ENCODE measurements at regions not wholly inside any gene's neighbourhood (a gene's known extent, or its start where the extent isn't known, plus 50 kb on each side); places are given as distances from the start of the nearest gene placed in this dataset.

GRCh38 chr3:31404871-31405270 is 127.9 kb upstream of the STT3B start:
- FAIRE-seq = no peak
- DNase-seq (ENCODE audit: insufficient read length, low spot score) = no peak

DNA sequence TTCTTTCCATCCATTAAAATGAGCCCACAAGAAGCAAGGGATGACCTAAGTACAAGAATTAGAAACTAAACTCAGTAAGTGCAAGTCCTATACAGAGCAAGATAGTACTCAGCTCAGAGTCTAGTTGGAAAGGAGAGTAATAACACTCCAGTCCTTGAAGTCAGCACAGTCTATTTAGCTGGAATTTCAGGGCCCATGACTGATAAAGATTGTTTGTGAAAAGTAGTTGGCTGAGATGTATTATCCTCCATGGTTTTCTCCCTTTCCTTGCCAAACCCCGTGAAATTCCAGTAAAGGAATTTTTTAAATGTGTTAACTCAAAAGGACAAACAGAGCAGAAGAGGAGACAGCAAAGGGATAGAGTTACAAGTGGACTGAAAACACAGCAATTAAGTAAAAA is 127.2 kb upstream of the STT3B start:
- FAIRE-seq (no peak), DNase-seq (ENCODE audit: insufficient read length, low spot score) (no peak)

DNA sequence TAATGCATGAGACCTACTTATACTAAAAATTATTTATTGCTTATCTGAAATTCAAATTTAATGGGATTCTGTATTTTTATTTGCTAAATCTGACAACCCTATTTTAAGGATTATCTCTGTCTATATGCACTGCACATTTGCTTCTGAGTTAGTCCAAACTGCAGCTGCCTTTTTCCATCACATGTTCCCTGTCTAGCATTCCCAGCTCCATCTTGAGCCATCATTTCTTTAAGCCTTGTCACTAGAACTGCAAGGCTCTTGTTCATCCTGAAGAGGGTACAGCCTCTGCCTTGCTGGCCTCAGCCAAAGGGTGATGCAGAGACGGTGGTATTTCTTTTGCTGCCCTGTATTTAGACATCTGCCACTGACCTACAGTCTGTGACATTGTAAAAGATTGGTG is 125.8 kb upstream of the STT3B start:
- no peak for DNase-seq (ENCODE audit: insufficient read length, low spot score)
- no peak for FAIRE-seq

DNA sequence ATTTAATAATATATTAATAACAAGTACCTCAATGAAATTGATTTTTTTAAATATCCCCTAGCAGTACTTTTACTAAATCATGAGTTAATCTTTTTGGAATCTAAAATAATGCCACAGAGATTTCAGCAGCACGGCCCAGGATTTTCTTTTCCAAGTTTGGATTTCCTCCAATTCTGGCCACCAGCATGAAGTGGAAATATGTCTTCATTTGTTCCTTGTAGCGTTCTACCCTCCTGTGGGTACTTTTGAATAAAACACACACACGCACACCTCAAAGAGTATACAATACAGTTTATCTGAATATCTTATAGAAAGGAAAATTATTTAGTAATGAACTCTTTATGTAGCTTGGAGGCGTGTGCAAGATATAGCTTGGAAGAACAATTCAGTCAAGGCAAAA is 125.1 kb upstream of the STT3B start:
- DNase-seq (ENCODE audit: insufficient read length, low spot score) (no peak), FAIRE-seq (no peak)

DNA sequence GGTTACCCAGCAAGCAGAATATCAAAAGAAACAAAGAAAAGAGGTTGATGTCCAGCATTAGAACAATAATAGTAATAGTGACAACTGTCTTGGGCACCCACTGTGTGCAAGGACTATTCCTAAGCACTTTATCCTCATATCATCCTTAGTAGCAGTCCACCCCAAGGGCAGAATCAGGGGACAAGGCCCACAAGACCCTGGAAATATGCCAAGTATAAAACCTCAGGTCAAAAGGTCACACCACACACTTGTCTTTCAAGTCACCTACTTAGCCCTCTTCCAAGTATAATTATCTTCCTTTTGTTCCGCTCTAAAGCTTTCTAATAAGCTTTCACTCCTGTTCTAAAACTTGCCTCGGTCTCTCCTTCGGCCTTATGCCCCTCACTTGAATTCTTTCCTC is 124.0 kb upstream of the STT3B start:
- FAIRE-seq (no peak), DNase-seq (ENCODE audit: insufficient read length, low spot score) (no peak)

- FAIRE-seq = no peak
- DNase-seq (ENCODE audit: insufficient read length, low spot score) = no peak
These were observed 123.3 kb upstream of the STT3B start for GRCh38 chr3:31409389-31409788.

GRCh38 chr3:31409866-31410265 is 122.9 kb upstream of the STT3B start:
- FAIRE-seq = no peak
- DNase-seq (ENCODE audit: insufficient read length, low spot score) = no peak

DNA sequence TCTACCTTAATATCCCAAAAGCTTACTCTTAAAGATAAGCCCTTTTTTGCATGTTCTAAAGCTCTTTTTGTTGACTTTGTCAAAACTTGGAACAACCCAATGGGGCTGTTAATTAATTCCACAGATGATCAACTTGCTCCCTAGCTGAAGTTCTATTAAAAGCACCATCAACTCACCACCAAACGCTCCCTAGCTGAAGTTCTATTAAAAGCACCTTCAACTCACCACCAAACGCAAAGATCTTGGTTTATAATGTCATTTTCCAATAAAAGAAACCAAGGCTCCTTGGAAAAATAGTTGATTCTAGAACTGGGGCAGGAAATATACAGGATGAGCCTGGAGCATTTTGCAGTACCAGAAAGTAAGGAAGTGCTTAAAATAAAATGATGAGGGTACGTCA is 122.3 kb upstream of the STT3B start:
- DNase-seq (ENCODE audit: insufficient read length, low spot score) (no peak), FAIRE-seq (no peak)

- FAIRE-seq (no peak), DNase-seq (ENCODE audit: insufficient read length, low spot score) (no peak)
These were observed 119.9 kb upstream of the STT3B start for GRCh38 chr3:31412832-31413231.

DNA sequence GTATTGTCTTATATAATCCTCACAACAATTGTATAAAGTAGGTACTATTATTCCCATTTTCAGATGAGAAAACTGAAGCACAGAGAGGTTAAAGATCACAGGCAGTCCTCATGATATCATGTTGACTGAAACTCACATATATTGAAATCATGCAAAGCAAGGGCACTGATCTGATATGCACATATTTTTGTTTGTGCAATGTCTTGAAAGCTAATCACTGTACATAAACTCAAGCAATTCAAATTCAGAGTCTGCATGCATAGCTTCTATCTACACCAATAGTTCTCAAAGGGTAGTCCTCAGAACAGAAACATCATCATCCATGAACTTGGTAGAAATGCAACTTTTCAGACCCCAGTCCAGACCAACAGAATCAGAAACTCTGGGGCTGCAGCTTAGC is 119.2 kb upstream of the STT3B start:
- no peak for DNase-seq (ENCODE audit: insufficient read length, low spot score)
- no peak for FAIRE-seq

GRCh38 chr3:31416980-31417379 is 115.7 kb upstream of the STT3B start:
- no peak for DNase-seq (ENCODE audit: insufficient read length, low spot score)
- FAIRE-seq = no peak

GRCh38 chr3:31417486-31417885 is 115.2 kb upstream of the STT3B start:
- DNase-seq (ENCODE audit: insufficient read length, low spot score) = no peak
- FAIRE-seq = no peak

GRCh38 chr3:31420311-31420710 is 112.4 kb upstream of the STT3B start:
- FAIRE-seq = no peak
- no peak for DNase-seq (ENCODE audit: insufficient read length, low spot score)

GRCh38 chr3:31421314-31422048 is 111.2 kb upstream of the STT3B start:
- FAIRE-seq = no peak
- no peak for DNase-seq (ENCODE audit: insufficient read length, low spot score)

- FAIRE-seq = no peak
- DNase-seq (ENCODE audit: insufficient read length, low spot score) = no peak
These were observed 110.5 kb upstream of the STT3B start for GRCh38 chr3:31422237-31422636.

DNA sequence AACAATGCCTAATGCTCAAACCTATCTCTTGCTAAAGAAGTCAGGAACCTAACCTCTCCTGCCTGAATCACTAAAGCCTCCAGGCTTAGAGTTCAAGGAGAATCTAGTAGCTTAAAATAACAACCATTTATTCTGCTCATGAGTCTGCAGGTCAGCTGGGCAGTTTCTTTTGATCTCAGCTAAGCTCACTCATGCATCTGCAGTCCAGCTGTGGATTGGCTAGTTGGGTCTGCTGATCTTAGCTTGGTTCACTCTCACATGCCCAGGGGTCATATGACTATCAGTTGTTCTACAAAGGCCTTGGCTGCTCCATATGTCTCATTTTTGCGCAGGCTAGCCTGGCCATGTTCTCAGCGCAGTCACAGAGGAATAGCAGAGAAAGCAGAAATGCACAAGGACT is 109.2 kb upstream of the STT3B start:
- DNase-seq (ENCODE audit: insufficient read length, low spot score) = no peak
- FAIRE-seq = no peak

GRCh38 chr3:31425401-31425800 is 107.3 kb upstream of the STT3B start:
- DNase-seq (ENCODE audit: insufficient read length, low spot score) (no peak), FAIRE-seq (no peak)

DNA sequence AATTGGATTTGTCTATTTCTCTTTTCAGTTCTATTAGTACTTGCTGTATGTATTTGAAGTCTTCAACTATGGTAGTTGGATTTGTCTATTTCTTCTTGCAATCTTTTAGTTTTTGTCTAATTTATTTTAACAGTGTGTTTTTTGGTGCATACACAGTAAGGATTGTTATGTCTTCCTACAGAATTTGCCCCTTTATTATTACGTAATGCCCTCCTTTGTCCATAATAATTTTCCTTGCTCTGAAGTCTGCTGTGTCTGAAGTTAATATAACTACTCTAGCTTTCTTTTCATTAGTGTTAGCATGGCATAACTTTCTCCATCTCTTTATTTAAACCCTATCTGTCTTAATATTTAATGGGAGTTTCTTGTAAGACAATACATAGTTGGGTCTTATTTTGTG is 105.1 kb upstream of the STT3B start:
- no peak for FAIRE-seq
- DNase-seq (ENCODE audit: insufficient read length, low spot score) = no peak

GRCh38 chr3:31431321-31431720 is 101.4 kb upstream of the STT3B start:
- no peak for FAIRE-seq

DNA sequence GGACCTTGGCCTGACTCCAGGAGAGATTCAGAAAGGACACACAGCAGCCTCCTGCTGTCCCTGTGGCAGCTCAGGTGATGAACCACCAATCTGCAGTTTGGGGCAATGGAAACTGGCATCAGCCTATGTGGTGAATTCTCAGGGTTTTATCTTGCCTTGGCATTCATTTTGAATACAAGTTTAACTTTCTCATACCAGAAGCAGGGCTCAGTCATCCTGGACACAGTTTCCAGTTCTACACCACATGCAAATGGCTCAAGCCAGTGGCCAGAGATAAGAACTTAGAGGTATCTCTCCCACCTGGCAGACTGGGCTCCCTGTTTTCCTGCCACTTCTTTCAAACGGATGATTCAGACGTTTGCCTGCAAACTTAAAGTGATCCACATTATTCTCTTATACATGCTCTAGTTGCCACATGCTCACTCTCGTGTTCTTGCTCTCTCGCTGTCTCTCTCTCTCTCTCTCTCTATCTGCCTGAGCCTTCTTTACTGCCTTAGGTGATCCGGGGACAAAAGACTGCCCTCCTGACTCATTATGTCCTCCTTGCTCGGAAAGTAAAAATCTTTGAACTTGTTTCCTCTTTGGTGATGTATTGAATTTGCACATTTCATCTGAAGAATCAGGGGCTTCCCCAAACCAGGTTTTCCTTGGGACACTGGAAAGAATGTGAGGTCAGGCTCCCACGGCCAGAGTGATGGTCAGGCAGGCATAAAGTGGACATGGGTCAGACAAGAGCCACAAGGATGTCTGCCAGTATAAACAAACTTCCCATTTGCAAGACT is 99.6 kb upstream of the STT3B start:
- DNase-seq (ENCODE audit: insufficient read length, low spot score) (no peak), FAIRE-seq (no peak)

More at GRCh38 chr3:31431321-31431720, 101.4 kb upstream of the STT3B start:
- no peak for DNase-seq (ENCODE audit: insufficient read length, low spot score)

DNA sequence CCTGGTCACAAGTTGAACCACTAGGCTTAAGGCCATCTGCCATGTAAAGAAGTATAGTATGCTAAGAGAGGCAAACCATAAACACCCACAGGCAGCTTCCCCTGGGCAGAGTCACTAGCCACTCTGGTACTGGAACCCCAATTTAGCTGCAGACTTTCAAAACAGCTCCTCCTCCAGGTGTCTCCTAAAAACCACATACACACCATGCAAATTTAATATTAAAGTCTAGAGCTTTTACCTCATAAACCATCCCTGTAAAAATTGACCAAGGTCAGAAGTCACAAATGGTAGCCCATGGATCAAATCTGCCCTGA is 99.1 kb upstream of the STT3B start:
- DNase-seq (ENCODE audit: insufficient read length, low spot score) (no peak), FAIRE-seq (no peak)

- no peak for DNase-seq (ENCODE audit: insufficient read length, low spot score)
- no peak for FAIRE-seq
These were observed 97.9 kb upstream of the STT3B start for GRCh38 chr3:31434819-31435218.

- FAIRE-seq = no peak
- DNase-seq (ENCODE audit: insufficient read length, low spot score) = no peak
These were observed 95.9 kb upstream of the STT3B start for GRCh38 chr3:31436830-31437229.

Measured in HTR-8/SVneo (cell line).